ENCODE measurements at regions not wholly inside any gene's neighbourhood (a gene's known extent, or its start where the extent isn't known, plus 50 kb on each side); places are given as distances from the start of the nearest gene placed in this dataset.
"Not testable (repeated sequence)": the region's sequence is repeated elsewhere in the genome, so short reads cannot be mapped to it uniquely, and the experiment has no call there.

DNA sequence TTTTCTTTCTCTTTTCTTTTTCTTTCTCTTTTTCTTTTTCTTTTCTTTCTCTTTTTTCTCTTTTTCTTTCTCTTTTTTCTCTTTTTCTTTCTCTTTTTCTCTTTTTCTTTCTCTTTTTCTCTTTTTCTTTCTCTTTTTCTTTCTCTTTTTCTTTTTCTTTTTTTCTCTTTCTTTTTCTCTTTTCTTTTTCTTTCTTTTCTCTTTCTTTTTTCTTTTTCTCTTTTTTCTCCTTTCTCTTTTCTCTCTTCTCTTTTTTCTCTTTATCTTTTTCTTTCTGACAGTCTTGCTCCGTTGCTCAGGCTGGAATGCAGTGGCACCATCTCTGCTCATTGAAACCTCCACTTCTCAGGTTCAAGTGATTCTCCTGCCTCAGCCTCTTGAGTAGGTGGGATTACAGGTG lies 335.7 kb downstream of the SQOR start:
- DNase-seq: no peak

DNA sequence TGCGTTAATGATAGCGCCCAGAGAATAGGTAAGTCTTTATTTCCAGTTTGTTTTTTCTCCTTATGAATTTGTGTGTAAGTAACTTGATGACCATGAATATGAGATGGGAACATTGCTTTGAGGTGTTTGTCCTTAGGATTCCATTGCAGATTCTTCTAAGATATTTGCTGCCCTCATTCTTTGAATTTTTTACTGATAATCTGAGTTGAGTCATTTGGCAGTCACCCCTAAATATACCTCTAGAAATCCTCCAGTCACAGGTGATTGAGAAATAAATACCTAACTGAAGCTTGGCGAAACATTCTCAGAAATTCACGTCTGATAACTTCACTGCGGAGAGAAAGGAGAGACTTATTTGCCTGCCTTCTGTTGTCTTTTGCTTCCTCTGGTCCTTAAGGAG lies 345.5 kb downstream of the SQOR start:
- no peak for DNase-seq

DNA sequence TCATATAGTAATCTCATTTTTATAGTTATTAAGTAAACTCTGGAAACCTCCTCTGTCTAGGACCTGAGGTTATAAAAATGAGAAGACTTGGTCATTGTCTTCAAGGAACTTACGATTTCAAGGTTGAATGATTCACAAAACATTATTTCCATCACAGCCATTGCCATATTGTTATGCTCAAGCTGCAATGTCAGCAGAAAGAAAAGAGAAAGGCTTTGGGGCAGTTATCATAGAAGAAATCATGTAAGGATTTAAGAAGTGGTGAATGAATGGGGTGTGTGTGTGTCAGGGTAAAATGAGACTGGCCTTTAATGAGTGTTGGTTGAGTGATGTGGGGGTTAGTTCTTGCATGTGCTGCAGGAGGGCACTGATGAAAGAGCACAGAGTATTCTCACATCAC lies 346.8 kb downstream of the SQOR start:
- DNase-seq: no peak

DNA sequence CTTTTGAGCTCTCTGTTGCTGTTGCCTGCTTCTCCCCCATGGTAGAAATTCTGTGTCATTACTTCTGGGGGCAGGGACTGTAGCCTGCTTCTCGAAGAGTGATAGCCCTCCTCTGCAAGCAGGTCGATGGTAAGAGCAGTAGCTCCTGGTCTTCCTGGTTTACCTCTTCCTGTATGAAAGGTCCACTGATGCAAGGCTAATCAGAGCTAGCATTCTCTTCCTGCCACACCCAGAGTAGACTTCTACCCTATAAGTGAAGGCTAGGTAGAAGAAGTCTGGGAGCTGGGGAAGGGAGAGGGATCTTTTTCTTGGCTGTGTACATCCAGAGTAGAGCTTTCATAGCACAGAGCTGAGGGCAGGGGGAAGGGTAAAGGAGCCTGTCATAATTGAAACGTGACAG lies 357.0 kb downstream of the SQOR start:
- DNase-seq: no peak

DNA sequence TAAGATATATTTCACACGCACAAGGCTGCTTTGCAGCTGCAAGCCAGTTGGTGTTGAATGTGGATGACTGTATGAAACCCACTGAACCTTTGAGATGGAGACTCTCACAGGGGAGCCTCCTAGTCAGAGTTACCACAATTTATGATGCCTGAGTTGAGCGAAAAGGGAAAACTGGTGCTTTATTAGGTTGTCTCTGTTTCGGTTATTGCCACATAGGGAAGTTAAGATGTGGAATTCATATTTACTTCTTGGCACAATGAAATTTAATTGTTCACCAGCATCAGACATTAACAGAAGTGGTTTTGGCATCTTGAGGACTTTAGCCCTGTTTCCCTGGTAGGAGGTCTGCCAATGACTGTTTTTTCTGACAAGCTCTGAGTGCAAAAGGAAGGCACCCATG lies 358.2 kb downstream of the SQOR start:
- no peak for DNase-seq

DNA sequence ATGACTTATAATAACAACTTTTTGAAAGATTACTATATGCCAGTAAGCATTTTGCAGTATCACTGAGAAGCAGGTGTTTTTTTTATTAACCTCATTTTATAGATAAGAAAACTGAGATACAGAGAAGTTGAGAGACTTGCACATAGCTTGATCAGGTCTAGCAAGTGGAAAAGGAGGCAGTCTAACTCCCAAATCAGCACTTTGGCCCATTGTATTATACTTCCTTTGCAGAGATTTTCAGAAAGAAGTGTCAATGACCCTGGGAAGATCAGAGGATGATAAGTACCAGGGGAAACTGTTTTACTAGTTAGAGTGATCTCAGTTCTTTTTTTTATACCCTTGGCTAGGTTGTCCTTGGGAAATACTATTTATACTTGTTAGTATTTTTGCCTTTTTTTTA lies 358.7 kb downstream of the SQOR start:
- no peak for DNase-seq

DNA sequence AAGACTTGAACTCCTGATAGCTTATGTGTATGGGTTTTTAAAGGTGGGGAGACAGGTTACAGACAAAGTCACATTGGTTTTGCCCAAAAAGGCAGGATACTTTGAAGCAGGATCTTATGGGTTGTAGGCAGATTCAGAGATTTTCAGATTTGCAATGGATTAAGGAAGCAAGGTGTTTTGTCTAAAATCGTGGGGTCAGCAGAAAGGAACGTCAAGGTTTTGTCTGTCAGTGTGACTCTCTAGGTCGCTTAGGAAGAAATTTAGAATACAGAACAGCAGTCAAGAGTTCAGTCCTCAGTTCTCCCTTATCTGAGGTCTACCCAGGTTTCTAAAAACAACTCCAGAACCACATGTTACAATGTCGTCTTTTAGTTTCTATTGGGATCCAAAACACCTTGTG lies 361.0 kb downstream of the SQOR start:
- no peak for DNase-seq

DNA sequence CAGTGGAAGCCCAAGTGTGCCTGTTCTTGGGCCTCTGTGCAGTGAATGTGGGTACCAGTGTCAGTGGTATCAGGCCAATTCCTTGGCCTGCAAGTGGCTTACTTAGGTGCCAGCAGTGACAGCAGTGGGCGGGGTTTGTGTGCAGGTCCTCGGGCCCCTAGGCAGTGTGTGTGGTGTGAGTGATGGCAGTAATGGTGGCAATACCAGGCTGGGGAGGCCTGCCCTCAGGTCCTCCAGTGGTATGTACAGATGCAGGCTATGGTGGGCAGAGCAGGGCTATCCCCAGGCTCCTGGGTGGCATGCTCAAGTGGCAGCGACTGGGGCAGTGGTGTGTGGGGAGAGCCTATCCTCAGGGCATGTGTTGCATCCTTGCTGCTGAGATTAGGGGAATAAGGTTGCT lies 379.7 kb downstream of the SQOR start:
- DNase-seq: no peak

DNA sequence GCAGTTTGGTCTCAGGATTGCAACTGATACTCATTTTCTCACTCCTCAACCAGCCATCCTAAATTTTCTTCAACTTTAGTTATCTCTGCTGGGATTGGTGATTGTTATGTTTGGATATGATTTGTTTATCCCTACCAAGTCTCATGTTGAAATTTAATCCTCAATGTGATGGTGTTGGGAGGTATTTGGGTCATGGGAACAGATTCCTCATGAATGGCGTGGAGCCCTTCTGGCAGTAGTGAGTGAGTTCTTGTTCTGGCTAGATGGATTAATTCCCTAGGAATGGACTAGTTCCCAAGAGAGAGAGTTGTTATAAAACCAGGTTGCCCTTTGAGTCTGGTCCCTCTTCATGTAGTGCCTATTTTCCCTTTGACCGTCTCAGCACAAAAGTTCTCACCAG lies 399.9 kb downstream of the SQOR start:
- DNase-seq: no peak

DNA sequence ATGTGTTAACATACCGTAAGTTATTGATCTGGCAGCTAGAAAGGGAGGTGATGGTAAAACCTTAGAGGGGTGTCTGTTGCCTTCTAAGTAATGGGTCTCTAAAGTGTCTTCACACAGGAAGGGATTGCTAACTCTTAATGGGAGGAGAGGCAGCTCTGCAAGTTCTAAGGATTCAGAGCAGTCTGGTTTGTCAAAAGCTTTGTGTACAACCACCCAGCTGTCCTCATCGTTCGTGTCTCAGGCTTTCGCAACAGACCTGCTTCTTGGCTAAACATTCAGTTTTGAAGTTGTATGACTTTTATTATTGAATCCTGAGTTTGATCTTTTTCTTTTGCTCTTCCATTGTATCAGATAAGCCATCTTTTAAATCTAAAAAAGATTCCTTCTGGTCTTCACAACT lies 404.9 kb downstream of the SQOR start:
- DNase-seq: no peak

DNA sequence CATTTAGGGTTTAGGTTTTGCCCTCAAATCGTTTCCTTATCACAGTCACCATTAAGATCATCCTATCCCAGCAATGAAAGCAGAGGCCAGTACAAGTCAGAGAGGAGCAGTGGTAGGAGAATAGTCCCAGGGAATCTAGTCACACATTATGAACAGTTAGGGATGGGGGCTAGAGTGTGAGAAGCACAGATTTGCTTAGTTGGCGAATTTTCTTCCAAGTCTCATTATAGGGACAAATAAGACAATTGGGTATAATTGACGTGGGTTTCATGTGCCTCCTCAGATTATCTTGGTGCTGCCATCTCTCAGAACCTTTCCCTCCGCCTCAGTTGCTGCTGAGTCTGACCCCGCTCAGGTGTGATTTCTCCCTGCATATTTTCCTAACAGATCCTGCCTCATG lies 407.1 kb downstream of the SQOR start:
- DNase-seq: no peak

DNA sequence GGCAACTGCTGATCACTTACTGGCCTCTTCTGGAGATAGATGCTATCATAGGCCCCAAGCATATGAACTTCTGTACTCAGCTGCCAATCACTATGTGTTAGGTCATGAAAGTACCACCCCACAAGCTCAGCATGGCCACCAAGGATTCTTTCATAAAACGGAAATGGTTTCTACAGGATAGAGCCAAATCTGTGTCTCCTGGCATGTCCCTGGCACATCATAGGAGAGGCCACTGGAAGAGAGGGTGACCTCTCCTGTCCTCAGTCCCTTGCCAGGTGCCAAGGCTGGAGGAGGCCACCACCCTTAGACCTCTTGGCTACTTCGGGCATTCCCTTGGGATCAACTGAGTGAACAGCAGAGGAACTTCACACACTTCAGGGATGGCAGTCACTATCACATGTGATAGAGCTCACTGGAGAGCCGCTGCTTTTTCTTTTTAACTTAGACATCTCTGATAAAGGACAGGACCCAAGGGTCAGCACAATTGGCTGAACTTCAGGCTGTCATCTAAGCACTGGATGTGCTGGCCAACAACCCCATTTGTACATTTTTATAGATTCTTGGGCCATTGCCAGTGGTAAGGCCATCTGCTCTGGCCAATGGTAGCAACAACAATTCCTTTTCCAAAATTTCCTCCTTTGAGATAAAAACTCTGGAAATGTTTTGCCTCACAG lies 425.2 kb downstream of the SQOR start:
- no peak for DNase-seq

DNA sequence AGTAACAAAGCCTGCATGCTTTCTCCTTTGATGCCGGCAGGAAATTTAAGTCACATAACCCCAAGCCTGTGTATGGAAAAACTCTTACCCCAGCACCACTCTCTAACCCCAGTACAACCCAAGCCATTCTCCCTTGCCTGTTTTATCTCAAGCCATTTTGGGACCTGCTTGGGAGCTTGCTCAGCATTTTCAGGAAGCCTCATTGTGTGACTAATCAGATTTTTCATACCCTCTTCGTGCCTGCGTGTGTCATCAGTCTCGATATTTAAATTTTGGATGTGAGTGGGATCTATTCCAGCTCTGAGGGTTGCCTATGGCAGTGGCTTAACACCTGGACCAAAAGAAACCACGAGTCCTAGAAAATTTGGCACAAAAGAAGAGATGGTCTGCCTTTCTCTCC lies 426.2 kb downstream of the SQOR start:
- DNase-seq: no peak

DNA sequence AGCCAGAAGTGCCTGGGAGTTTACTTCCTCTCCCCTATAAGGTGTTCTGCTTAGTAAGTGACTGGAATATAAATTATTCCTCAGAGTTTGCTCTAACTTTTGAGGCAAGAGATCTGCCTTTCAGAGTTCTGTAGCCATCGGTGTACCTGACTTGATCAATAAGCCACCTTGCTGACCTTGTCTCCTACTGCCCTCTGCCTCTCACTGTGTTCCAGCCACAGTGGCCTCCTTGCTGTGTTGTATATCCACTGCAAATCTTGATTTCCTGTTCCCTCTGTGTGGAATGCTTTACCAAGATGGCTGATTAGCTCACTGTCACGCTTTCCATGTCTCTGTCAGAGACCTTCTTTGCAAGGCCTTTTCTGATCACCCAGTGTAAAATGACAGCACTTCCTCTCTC lies 442.4 kb downstream of the SQOR start:
- DNase-seq: no peak

DNA sequence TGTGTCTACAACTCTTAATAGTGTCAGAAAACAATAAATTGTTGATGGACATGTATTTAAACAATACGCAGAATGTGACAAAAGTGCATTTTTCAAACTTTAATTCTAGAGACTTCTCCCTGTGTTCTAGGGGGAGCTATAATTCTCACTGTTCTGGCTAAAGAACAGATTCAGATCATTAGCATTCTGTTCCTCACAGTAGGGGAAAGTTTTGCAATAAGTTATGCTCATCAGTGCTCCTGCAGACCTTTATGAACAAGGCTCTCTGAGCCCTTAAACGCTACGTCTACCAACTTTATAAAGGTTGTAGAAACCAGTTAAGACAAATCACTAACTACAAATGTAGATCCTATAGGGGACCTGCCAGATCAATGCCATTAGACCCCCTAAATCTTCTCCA lies 444.2 kb downstream of the SQOR start:
- no peak for DNase-seq

DNA sequence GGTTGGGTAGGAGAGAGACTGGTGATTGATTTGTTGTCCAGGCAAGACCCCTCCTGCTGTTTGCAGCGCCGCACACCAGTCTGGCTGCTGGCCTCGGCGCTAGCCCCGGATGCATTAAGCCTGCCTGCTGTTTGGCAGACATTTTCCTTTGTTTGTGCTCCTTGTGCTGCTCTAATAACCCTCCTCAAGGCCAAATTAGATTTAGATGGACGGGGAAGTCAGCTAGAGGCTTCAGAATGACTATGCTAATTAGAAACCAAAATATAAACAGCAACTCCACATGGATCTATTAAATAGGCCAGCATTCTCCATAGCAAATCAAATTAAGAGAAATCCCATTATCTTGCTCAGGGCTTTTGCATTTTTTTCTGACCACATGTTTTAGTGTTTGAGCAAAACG lies 445.2 kb downstream of the SQOR start:
- no peak for DNase-seq

DNA sequence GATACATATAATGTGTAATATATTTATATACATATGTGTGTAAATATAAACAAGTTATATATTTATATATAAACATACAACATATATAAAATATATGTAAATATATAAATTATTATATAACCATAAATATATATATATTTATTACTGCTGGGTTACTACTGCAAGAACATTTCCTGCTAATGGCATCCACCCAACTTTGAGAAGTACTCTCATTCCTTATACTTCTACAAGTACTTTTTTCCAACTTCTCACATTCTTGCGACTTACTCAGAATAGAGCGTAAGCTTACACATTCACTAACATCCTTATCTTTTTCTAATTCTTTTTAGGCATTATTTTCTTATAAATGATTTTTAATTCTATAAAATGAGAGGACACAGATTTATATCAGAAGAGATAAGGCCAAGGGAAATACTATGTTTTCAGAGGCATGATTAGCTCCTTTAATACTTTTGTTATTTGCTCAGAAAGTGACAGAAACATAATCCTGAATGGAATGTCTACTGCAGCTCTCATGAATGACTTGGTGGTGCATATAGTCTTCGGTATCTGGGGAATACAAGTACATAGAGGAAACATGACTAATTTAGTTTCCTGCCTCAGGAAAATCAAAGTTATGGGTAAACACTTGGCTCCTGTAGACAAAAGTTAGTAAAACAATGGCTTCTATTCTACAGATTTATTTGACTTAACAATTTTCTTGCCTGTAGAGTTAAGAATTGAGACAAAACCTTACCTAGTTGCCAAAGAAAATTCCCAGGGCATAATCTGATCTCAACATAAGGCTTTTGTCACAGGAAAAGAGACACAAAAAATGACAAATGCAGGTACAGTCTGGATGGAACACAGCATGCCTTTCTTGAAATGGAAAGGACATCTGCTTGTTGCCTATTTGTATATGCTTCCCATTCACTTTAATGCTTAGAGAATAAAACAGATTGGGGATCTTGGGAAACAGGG lies 453.9 kb downstream of the SQOR start:
- DNase-seq: no peak

DNA sequence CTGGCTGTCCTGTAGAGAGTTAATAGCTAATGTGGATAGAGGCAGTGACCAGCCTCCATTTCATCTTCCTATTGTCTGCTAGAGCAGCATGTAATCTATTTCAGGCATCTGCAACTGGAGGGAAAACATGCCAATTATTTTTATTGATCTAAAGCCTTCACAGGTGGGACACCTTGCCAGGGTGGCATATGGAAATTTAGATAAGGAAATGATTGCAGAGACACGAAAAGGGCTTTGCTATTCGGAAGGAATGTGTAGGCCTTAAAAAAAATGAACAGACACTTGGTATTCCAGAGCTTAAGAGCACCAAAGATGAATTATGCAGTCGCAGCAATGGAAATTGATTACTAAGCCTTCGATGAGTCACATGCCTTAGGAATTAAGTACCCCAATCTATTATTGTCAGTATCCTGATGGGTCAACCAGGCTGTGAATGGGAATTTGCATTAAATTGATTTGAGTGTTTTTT lies 454.7 kb downstream of the SQOR start:
- DNase-seq: no peak

DNA sequence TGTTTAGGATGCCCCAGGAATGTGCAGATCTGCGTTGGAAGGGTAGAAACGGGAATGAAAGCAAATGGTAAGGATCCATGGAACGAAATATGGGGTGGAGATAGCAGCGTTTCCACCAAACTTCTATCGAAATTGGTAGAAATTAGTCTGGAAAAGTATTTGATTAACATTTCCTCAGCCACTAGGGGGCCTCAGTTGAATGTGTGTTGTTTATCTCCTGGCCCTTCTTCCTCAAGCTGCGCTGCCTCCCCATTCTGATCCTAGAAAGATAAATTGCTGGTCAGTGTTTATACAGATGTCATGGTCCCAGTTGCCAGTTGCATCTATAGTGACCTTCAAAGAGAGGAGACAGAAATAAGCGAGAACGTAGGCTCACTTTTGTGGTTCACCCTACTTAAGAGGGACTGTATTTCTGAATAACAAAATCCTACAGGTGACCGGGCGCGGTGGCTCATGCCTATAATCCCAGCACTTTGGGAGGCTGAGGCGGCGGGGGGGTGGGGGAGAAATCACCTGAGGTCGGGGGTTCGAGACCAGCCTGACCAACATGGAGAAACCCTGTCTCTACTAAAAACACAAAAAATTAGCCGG lies 457.1 kb downstream of the SQOR start:
- DNase-seq: peak in 1 of 2 donors; percentile 2

DNA sequence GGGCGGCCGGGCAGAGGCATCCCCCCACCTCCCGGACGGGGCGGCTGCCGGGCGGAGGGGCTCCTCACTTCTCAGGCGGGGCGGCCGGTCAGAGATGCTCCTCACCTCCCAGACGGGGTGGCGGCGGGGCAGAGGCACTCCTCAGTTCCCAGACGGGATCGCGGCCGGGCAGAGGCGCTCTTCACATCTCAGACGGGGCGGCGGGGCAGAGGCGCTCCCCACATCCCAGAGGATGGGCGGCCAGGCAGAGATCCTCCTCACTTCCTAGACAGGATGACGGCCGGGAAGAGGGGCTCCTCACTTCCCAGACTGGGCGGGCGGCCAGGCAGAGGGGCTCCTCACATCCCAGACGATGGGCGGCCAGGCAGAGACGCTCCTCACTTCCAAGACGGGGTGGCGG lies 463.2 kb downstream of the SQOR start:
- not testable (repeated sequence) for DNase-seq

DNA sequence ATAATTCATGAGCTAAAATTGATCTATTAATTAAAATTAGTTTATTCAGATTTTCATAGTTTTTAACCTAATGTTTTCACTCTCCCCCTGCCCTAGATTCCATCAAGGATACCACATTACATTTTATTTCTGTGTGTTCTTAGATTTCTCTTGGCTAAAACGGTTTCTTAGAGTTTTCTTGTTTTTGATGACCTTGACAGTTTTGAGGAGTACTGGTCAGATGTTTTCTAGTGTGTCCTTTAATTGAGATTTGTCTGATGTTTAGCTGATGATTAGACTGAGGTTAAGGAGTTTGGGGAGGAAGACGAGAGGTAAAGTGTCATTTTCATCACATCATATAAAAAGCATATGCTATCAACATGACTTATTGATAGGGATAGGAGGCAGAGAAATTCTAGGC lies 475.9 kb downstream of the SQOR start:
- DNase-seq: no peak

DNA sequence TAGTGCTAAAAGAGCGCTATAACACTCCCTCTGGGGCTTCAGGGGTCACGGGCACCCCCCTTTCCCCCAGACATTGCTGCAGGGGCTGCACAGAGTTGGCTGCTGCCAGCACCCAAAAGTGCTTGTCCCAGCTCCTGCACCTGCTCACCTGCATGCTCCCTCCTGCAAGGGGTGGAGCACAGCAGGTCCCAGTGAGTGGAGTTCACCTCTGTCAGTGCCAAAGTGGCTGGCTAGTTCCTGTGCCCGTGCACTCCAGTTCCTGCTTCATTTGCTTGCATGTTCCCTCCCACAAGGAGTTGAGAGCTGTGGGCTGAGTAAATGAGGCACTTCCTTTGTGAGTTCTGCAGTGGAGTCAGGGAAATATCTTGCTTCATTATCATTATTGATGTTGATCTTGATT lies 476.9 kb downstream of the SQOR start:
- no peak for DNase-seq

DNA sequence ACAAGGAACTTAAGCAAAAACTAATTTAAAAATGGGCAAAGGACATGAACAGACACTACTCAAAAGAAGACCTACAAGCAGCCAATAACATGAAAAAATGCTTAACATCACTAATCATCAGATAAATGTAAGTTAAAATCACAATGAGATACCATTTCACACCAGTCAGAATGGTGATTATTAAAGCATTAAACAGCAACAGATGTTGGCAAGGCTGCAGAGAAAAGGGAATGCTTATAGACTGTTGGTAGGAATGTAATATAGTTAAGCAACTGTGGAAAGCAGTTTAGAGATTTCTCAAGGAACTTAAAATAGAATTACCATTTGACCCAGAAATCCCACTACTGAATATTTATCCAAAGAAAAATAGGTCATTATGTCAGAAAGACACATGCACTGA lies 482.2 kb downstream of the SQOR start:
- DNase-seq: no peak

DNA sequence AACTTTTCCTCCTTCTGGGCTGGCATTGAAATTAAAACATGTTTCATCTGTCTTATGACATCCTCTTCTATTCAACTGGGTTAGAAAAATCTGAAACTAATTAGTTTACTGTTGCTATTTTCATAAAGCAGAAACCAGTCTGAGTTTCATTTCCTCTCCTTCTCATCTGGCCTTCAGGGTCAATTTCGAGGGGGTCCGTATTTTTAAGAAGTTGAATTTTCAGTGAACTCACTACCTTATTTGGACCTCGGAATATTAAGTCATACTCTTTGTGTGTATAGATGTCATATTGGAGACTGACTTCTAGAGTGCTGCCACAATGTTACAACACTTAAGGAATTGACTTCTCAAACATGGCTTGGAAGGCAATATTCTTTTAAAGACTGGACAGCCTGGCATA lies 485.9 kb downstream of the SQOR start:
- no peak for DNase-seq
